GM21515 (cell line): ENCODE measurements at regions not wholly inside any gene's neighbourhood (a gene's known extent, or its start where the extent isn't known, plus 50 kb on each side); places are given as distances from the start of the nearest gene placed in this dataset.

Experiments
- ATAC-seq: cut with Tn5 transposase; IDR thresholded peaks from one replicate; pipeline ENCODE4 v1.9.1; 2021; ENCODE audit not compliant: unreplicated experiment

GRCh38 chr22:48264586-48264985 lies 1502.1 kb downstream of the TBC1D22A start:
- ATAC-seq = no peak

- ATAC-seq = no peak
Observed at GRCh38 chr22:48263791-48264351, 1501.4 kb downstream of the TBC1D22A start.

- ATAC-seq = no peak
Observed at GRCh38 chr22:48263431-48263765, 1500.9 kb downstream of the TBC1D22A start.

- no peak for ATAC-seq
Observed at GRCh38 chr22:48262596-48263430, 1500.4 kb downstream of the TBC1D22A start.

- no peak for ATAC-seq
Observed at GRCh38 chr22:48261706-48262105, 1499.3 kb downstream of the TBC1D22A start.

GRCh38 chr22:48261048-48261621 lies 1498.7 kb downstream of the TBC1D22A start:
- no peak for ATAC-seq

GRCh38 chr22:48259991-48260670 lies 1497.7 kb downstream of the TBC1D22A start:
- no peak for ATAC-seq

- ATAC-seq = no peak
Observed at GRCh38 chr22:48258811-48259210, 1496.4 kb downstream of the TBC1D22A start.

GRCh38 chr22:48258064-48258701 lies 1495.7 kb downstream of the TBC1D22A start:
- ATAC-seq = no peak

- ATAC-seq = no peak
Observed at GRCh38 chr22:48257685-48258055, 1495.2 kb downstream of the TBC1D22A start.

GRCh38 chr22:48256776-48257684 lies 1494.6 kb downstream of the TBC1D22A start:
- no peak for ATAC-seq

GRCh38 chr22:48256041-48256739 lies 1493.7 kb downstream of the TBC1D22A start:
- no peak for ATAC-seq

- no peak for ATAC-seq
Observed at GRCh38 chr22:48254311-48254873, 1491.9 kb downstream of the TBC1D22A start.

GRCh38 chr22:48253573-48253972 lies 1491.1 kb downstream of the TBC1D22A start:
- no peak for ATAC-seq

GRCh38 chr22:48253136-48253535 lies 1490.7 kb downstream of the TBC1D22A start:
- ATAC-seq = no peak

GRCh38 chr22:48251629-48252028 lies 1489.2 kb downstream of the TBC1D22A start:
- no peak for ATAC-seq

GRCh38 chr22:48250937-48251530 lies 1488.6 kb downstream of the TBC1D22A start:
- ATAC-seq = no peak

- no peak for ATAC-seq
Observed at GRCh38 chr22:48250286-48250895, 1487.9 kb downstream of the TBC1D22A start.
